ENCODE measurements at regions not wholly inside any gene's neighbourhood (a gene's known extent, or its start where the extent isn't known, plus 50 kb on each side); places are given as distances from the start of the nearest gene placed in this dataset.
"Not testable (repeated sequence)": the region's sequence is repeated elsewhere in the genome, so short reads cannot be mapped to it uniquely, and the experiment has no call there.

DNA sequence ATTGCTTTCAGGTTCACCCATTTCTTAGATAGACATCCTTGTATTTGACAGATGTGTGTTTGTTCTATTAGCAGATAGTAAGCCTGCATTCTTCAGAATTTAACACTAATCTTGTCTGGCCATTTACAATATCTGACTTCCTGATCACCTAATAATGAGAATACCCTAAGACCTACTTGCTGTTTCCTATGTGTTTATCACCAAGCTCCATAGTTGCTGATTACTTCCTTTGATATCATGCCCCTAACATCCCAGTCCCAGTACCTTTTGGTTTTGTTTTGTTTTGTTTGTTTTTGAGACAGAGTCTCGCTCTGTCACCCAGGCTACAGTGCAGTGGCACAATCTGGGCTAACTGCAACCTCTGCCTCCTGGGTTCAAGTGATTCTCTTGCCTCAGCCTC is 143.6 kb upstream of the DST start:
- no peak for ATAC-seq (ENCODE audit: low FRiP score in 2 of 2)
- no peak overlapping the region for H3K4me3 ChIP-seq

GRCh38 chr6:56785536-56785935 is 142.8 kb upstream of the DST start:
- not testable (repeated sequence) for H3K9me3 ChIP-seq; H3K27ac ChIP-seq; ATAC-seq (ENCODE audit: low FRiP score in 2 of 2); H3K4me1 ChIP-seq; H3K4me3 ChIP-seq; H3K27me3 ChIP-seq; H3K36me3 ChIP-seq
- peak in 1 of 2 donors; percentile 45 for DNase-seq
- WGBS, 2 donors, result 88 to 96% methylated on average over 16 to 19 of the region's 19 CpGs

More for the DNA sequence above, 143.6 kb upstream of the DST start:
- H3K27me3 ChIP-seq, result no peaks in the 10 kb centered on the region
- 74 to 83% methylated on average over 1 of the region's 1 CpG for WGBS, 2 donors
- TF ChIP-seq POLR2AphosphoS5 (IDR thresholded peaks at IDR 0.05) (no peak), EP300 (IDR thresholded peaks at IDR 0.05) (no peak)
- no peaks in the 10 kb centered on the region for H3K36me3 ChIP-seq
- DNase-seq, result no peak
- no peak overlapping the region for H3K27ac ChIP-seq
- H3K4me1 ChIP-seq, result no peaks in the 10 kb centered on the region
- H3K9me3 ChIP-seq, result no peaks in the 10 kb centered on the region

- DNase-seq; H3K36me3 ChIP-seq; H3K9me3 ChIP-seq; ATAC-seq (ENCODE audit: low FRiP score in 2 of 2); H3K27me3 ChIP-seq; H3K27ac ChIP-seq; H3K4me1 ChIP-seq; H3K4me3 ChIP-seq: not testable (repeated sequence)
- 92 to 100% methylated on average over 2 of the region's 2 CpGs for WGBS, 2 donors
Measured at GRCh38 chr6:56780109-56780508, 137.4 kb upstream of the DST start.

- not testable (repeated sequence) for H3K27ac ChIP-seq; H3K27me3 ChIP-seq; H3K36me3 ChIP-seq; H3K4me3 ChIP-seq; ATAC-seq (ENCODE audit: low FRiP score in 2 of 2); H3K4me1 ChIP-seq; H3K9me3 ChIP-seq; DNase-seq
- 84 to 94% methylated on average over 2 of the region's 2 CpGs for WGBS, 2 donors
Measured at GRCh38 chr6:56778503-56778902, 135.8 kb upstream of the DST start.

DNA sequence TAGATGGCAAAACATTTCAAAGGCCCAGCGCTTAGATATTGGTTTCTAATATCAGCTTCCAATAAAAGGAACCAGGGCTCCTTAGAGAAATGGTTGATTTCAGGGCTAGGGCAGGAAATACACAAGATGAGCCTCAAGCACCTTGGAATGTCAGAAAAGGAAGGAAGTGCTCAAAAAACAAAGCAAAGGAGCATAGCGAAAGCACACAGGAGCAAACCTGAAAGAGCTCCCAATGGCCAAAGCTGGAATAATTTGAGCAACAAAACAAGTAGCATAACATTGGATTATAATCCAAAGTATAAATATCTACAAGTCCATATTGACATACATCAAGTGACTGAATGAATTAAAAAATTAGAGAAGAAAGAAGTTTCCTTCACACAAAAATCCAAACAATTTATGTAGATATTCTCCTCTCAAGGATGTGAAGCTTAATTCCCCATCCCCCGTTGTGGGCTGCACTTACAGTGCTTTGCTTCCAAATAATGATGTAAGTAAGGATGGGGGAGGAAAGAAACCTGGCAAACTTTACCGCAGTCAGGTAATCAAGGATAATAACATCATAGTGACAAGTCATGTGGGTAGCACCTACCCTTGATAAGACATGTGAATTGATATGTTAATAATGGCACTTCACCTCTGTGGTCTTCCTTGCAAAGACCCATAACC is 132.9 kb upstream of the DST start:
- 69 to 73% methylated on average over 4 of the region's 4 CpGs for WGBS, 2 donors

GRCh38 chr6:56772737-56773184 is 130.1 kb upstream of the DST start:
- Histone ChIP-seq H3K4me3 (no peak overlapping the region), H3K36me3 (no peaks in the 10 kb centered on the region), H3K4me1 (peaks cover 0 to 4% (median 2%) of the 10 kb centered on the region in 4 donors), H3K27ac (no peak overlapping the region), H3K27me3 (no peaks in the 10 kb centered on the region), H3K9me3 (no peaks in the 10 kb centered on the region)
- TF ChIP-seq EP300 (IDR thresholded peaks at IDR 0.05) (no peak), POLR2A (IDR thresholded peaks at IDR 0.05) (no peak), POLR2AphosphoS5 (IDR thresholded peaks at IDR 0.05) (no peak), CTCF (IDR thresholded peaks at IDR 0.05) (no peak)
- DNase-seq (no peak), ATAC-seq (ENCODE audit: low FRiP score in 2 of 2) (peak in 1 of 2 donors; percentile 76)
- 91 to 100% methylated on average over 1 of the region's 1 CpG for WGBS, 2 donors

More for the DNA sequence above, 132.9 kb upstream of the DST start:
- DNase-seq (no peak), ATAC-seq (ENCODE audit: low FRiP score in 2 of 2) (no peak)
- Histone ChIP-seq H3K4me1 (peaks cover 0 to 4% (median 2%) of the 10 kb centered on the region in 4 donors), H3K27me3 (no peaks in the 10 kb centered on the region), H3K27ac (no peak overlapping the region), H3K36me3 (no peaks in the 10 kb centered on the region), H3K9me3 (no peaks in the 10 kb centered on the region), H3K4me3 (no peak overlapping the region)
- TF ChIP-seq CTCF (IDR thresholded peaks at IDR 0.05) (no peak), POLR2AphosphoS5 (IDR thresholded peaks at IDR 0.05) (no peak), EP300 (IDR thresholded peaks at IDR 0.05) (no peak), POLR2A (IDR thresholded peaks at IDR 0.05) (no peak)

DNA sequence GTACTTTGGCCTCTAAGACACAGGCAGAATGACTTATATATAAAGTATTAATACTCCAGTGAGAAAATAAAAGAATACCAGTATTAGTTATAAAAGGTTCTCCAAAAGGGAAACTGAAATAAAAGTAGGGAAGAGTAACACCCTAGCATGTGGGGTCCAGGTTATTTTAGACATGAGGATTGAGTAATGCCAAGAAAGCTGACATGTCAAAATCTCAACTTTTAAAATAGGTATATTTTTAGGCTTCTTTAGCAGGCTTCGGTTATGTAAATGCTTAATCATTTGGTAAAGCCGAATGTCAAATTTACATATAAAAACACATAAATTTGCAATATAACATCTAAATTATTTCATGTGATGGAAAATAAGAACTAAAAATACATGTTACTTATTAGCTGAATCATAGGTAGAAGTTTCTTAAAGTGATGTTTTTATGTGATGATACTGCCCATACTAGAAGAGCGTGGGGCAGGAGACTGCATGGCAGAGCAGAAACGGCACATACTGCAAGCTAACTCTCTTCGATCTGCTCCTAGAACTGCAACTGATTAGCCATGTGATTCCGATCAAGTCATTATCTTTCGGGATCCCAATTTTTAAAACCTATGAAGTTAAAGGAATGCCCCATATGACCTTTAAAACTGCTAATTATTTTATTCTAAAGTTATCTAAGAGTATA is 129.4 kb upstream of the DST start:
- H3K36me3 ChIP-seq, result no peaks in the 10 kb centered on the region
- peaks cover 0 to 4% (median 2%) of the 10 kb centered on the region in 4 donors for H3K4me1 ChIP-seq
- H3K27ac ChIP-seq, result no peak overlapping the region
- 90 to 92% methylated on average over 7 of the region's 7 CpGs for WGBS, 2 donors
- H3K4me3 ChIP-seq, result no peak overlapping the region
- H3K9me3 ChIP-seq, result no peaks in the 10 kb centered on the region
- no peaks in the 10 kb centered on the region for H3K27me3 ChIP-seq
- no peak for TF ChIP-seq EP300 (IDR thresholded peaks at IDR 0.05)
- no peak for ATAC-seq (ENCODE audit: low FRiP score in 2 of 2)
- no peak for DNase-seq

Measured in upper lobe of left lung (tissue), 6 donors.